GM19324 (cell line): ENCODE measurements at regions not wholly inside any gene's neighbourhood (a gene's known extent, or its start where the extent isn't known, plus 50 kb on each side); places are given as distances from the start of the nearest gene placed in this dataset.

ENCODE experiments used
- ATAC-seq: cut with Tn5 transposase; IDR thresholded peaks from one replicate; pipeline ENCODE4 v1.9.1; 2021; ENCODE audit warnings: mild to moderate bottlenecking, moderate library complexity; ENCODE audit not compliant: unreplicated experiment, low FRiP score

- no peak for ATAC-seq
These were observed 134.6 kb upstream of the RFC3 start for GRCh38 chr13:33683376-33683775.

GRCh38 chr13:33684874-33685273 is 133.1 kb upstream of the RFC3 start:
- ATAC-seq, result no peak

GRCh38 chr13:33686772-33687480 is 131.0 kb upstream of the RFC3 start:
- no peak for ATAC-seq

- ATAC-seq, result no peak
These were observed 127.6 kb upstream of the RFC3 start for GRCh38 chr13:33690354-33690753.

- ATAC-seq, result no peak
These were observed 126.0 kb upstream of the RFC3 start for GRCh38 chr13:33691980-33692379.

- ATAC-seq, result no peak
These were observed 125.4 kb upstream of the RFC3 start for GRCh38 chr13:33692531-33692930.

- ATAC-seq, result no peak
These were observed 123.4 kb upstream of the RFC3 start for GRCh38 chr13:33694546-33694945.

- ATAC-seq, result no peak
These were observed 121.4 kb upstream of the RFC3 start for GRCh38 chr13:33696530-33696929.

GRCh38 chr13:33697926-33698325 is 120.0 kb upstream of the RFC3 start:
- no peak for ATAC-seq

GRCh38 chr13:33707449-33707848 is 110.5 kb upstream of the RFC3 start:
- no peak for ATAC-seq

GRCh38 chr13:33710924-33711323 is 107.0 kb upstream of the RFC3 start:
- no peak for ATAC-seq

- no peak for ATAC-seq
These were observed 106.5 kb upstream of the RFC3 start for GRCh38 chr13:33711436-33711835.

- ATAC-seq, result no peak
These were observed 100.2 kb upstream of the RFC3 start for GRCh38 chr13:33717775-33718174.

GRCh38 chr13:33721724-33722123 is 96.2 kb upstream of the RFC3 start:
- no peak for ATAC-seq

- ATAC-seq, result no peak
These were observed 95.6 kb upstream of the RFC3 start for GRCh38 chr13:33722216-33722915.

- ATAC-seq, result no peak
These were observed 94.6 kb upstream of the RFC3 start for GRCh38 chr13:33723365-33723764.

GRCh38 chr13:33723772-33724435 is 94.0 kb upstream of the RFC3 start:
- peak; percentile 67 for ATAC-seq

GRCh38 chr13:33725340-33725739 is 92.6 kb upstream of the RFC3 start:
- no peak for ATAC-seq

- ATAC-seq, result no peak
These were observed 90.5 kb upstream of the RFC3 start for GRCh38 chr13:33727297-33728083.

GRCh38 chr13:33728271-33729037 is 89.5 kb upstream of the RFC3 start:
- peak; percentile 88 for ATAC-seq
